GM23338 (cell line): ENCODE measurements at regions not wholly inside any gene's neighbourhood (a gene's known extent, or its start where the extent isn't known, plus 50 kb on each side); places are given as distances from the start of the nearest gene placed in this dataset.

Source experiments
- ATAC-seq: fragments of 200-7000 bp; cut with Tn5 transposase; 3 replicates; pipeline ENCODE4 v1.9.1; 2020
- DNase-seq: peaks from one replicate; pipeline ENCODE4 v3.0.0-alpha.2; 2015; ENCODE audit warnings: low spot score
- H2AFZ ChIP-seq: fragments of 200-600 bp; sonication (generic); 2 replicates; pipeline ENCODE4 v1.8.0; 2016; ENCODE audit warnings: antibody characterized with exemption, mild to moderate bottlenecking, moderate library complexity
- H3F3A ChIP-seq: fragments of 200-600 bp; sonication (generic); replicated peaks from 2 replicates; pipeline ENCODE4 v1.8.0; 2017; ENCODE audit warnings: antibody characterized with exemption, mixed run types, low read depth
- H3K27ac ChIP-seq: fragments of 200-600 bp; sonication (generic); 2 replicates; pipeline ENCODE4 v1.6.1; 2016; ENCODE audit warnings: low read depth
- H3K27me3 ChIP-seq: fragments of 200-600 bp; sonication (generic); 2 replicates; pipeline ENCODE4 v1.8.0; 2016; ENCODE audit warnings: mild to moderate bottlenecking, mixed run types, moderate library complexity; ENCODE audit not compliant: insufficient read depth
- H3K36me3 ChIP-seq: fragments of 200-600 bp; sonication (generic); 2 replicates; pipeline ENCODE4 v1.8.0; 2016; ENCODE audit warnings: mild to moderate bottlenecking; ENCODE audit not compliant: insufficient read depth
- H3K4me1 ChIP-seq: fragments of 200-600 bp; sonication (generic); 2 replicates; pipeline ENCODE4 v1.8.0; 2016; ENCODE audit warnings: mild to moderate bottlenecking, moderate library complexity; ENCODE audit not compliant: insufficient read depth
- H3K4me2 ChIP-seq: fragments of 200-600 bp; sonication (generic); 2 replicates; pipeline ENCODE4 v1.7.1; 2017; ENCODE audit warnings: mixed run types
- H3K4me3 ChIP-seq: fragments of 200-600 bp; sonication (generic); 2 replicates; pipeline ENCODE4 v1.6.1; 2016; ENCODE audit warnings: mixed run types
- H3K79me2 ChIP-seq: fragments of 200-600 bp; sonication (generic); replicated peaks from 2 replicates; pipeline ENCODE4 v1.8.0; 2017; ENCODE audit warnings: mild to moderate bottlenecking; ENCODE audit not compliant: insufficient read depth
- H3K9me2 ChIP-seq: fragments of 200-600 bp; sonication (generic); 2 replicates; pipeline ENCODE4 v1.8.0; 2017; ENCODE audit not compliant: insufficient read depth
- H4K20me1 ChIP-seq: fragments of 200-600 bp; sonication (generic); replicated peaks from 2 replicates; pipeline ENCODE4 v1.8.0; 2017; ENCODE audit warnings: mild to moderate bottlenecking; ENCODE audit not compliant: insufficient read depth
- H3K27ac Mint-ChIP-seq: 2 replicates; pipeline ENCODE4 v1.8.0; 2020; ENCODE audit warnings: inconsistent platforms, mild to moderate bottlenecking, moderate library complexity, mixed read lengths
- H3K27me3 Mint-ChIP-seq: 3 replicates; pipeline ENCODE4 v1.8.0; 2022; ENCODE audit warnings: low read depth, mild to moderate bottlenecking, moderate library complexity, mixed read lengths, inconsistent platforms; ENCODE audit not compliant: insufficient read depth, poor library complexity
- H3K36me3 Mint-ChIP-seq: 3 replicates; pipeline ENCODE4 v1.8.0; 2021; ENCODE audit warnings: low read depth, mild to moderate bottlenecking, inconsistent platforms, moderate library complexity, mixed read lengths
- H3K4me1 Mint-ChIP-seq: 3 replicates; pipeline ENCODE4 v1.8.0; 2020; ENCODE audit warnings: mild to moderate bottlenecking, inconsistent platforms, mixed read lengths
- H3K4me3 Mint-ChIP-seq: 3 replicates; pipeline ENCODE4 v1.8.0; 2021; ENCODE audit warnings: moderate library complexity, mild to moderate bottlenecking, inconsistent platforms, mixed read lengths
- H3K9me3 Mint-ChIP-seq: 3 replicates; pipeline ENCODE4 v1.8.0; 2020; ENCODE audit warnings: moderate library complexity, mild to moderate bottlenecking, inconsistent platforms, mixed read lengths
- CREB1 ChIP-seq: fragments of 250-450 bp; sonication (Bioruptor Pico); IDR thresholded peaks from 2 replicates; pipeline ENCODE4 v1.5.0; 2020; ENCODE audit warnings: low read depth, mild to moderate bottlenecking, moderate library complexity
- CTCF ChIP-seq, 2 experiments: fragments of 200-600 bp in 1 of 2; sonication (generic) in 1 of 2; conservative IDR thresholded peaks; 2 replicates each; pipeline versions ENCODE4 v1.5.1 to v1.6.1; 2016 to 2017; ENCODE audit warnings: antibody characterized with exemption in 2 of 2, low read depth in 2 of 2, mild to moderate bottlenecking in 2 of 2, moderate library complexity in 1 of 2
- ETS1 ChIP-seq: IDR thresholded peaks from 2 replicates; pipeline ENCODE4 v1.6.1; 2016; ENCODE audit warnings: antibody characterized with exemption
- EZH2 ChIP-seq: fragments of 200-600 bp; sonication (generic); IDR thresholded peaks from one replicate; pipeline ENCODE4 v1.8.0; 2017; ENCODE audit warnings: antibody characterized with exemption, mild to moderate bottlenecking, low read depth; ENCODE audit not compliant: unreplicated experiment
- EZH2phosphoT487 ChIP-seq: fragments of 200-600 bp; sonication (generic); IDR thresholded peaks from one replicate; pipeline ENCODE4 v1.8.1; 2018; ENCODE audit warnings: antibody characterized with exemption; ENCODE audit not compliant: unreplicated experiment
- JUNB ChIP-seq: IDR thresholded peaks from one replicate; pipeline ENCODE4 v1.6.1; 2016; ENCODE audit warnings: antibody characterized with exemption; ENCODE audit not compliant: unreplicated experiment
- NANOG ChIP-seq: IDR thresholded peaks from 2 replicates; pipeline ENCODE4 v1.6.1; 2016; ENCODE audit warnings: antibody characterized with exemption, borderline replicate concordance
- POLR2AphosphoS5 ChIP-seq: IDR thresholded peaks from 2 replicates; pipeline ENCODE4 v1.6.1; 2016; ENCODE audit warnings: antibody characterized with exemption, low read depth
- REST ChIP-seq: IDR thresholded peaks from one replicate; pipeline ENCODE4 v1.6.1; 2018; ENCODE audit warnings: antibody characterized with exemption; ENCODE audit not compliant: unreplicated experiment
- STAT1 ChIP-seq: IDR thresholded peaks from one replicate; pipeline ENCODE4 v1.6.1; 2016; ENCODE audit warnings: antibody characterized with exemption; ENCODE audit not compliant: unreplicated experiment
- ZNF114 ChIP-seq: fragments of 250-450 bp; sonication (Bioruptor Pico); IDR thresholded peaks from 2 replicates; pipeline ENCODE4 v1.5.0; 2020; ENCODE audit warnings: mild to moderate bottlenecking, moderate library complexity
- ZNF331 ChIP-seq: fragments of 250-450 bp; sonication (Bioruptor Pico); IDR thresholded peaks from 2 replicates; pipeline ENCODE4 v1.5.0; 2020; ENCODE audit warnings: low read depth, mild to moderate bottlenecking, moderate library complexity
- ZNF462 ChIP-seq: fragments of 250-450 bp; sonication (Bioruptor Pico); IDR thresholded peaks from 2 replicates; pipeline ENCODE4 v1.5.0; 2020; ENCODE audit warnings: mild to moderate bottlenecking, moderate library complexity

- TF ChIP-seq ZNF331 (CRISPR knock-in tag) (no peak), CREB1 (CRISPR knock-in tag) (no peak)
Measured at GRCh38 chr10:80988755-80989154, 451.1 kb downstream of the SH2D4B start (continued).

GRCh38 chr10:80996615-80997193 is 459.0 kb downstream of the SH2D4B start:
- no peaks in the 10 kb centered on the region for H4K20me1 ChIP-seq
- Mint-ChIP-seq H3K9me3 (peaks cover 4% of the 10 kb centered on the region; the same call in 2 of the 3 replicates), H3K27me3 (peaks cover 8% of the 10 kb centered on the region), H3K36me3 (no peaks in the 10 kb centered on the region), H3K4me1 (no peaks in the 10 kb centered on the region), H3K27ac (no peak overlapping the region), H3K4me3 (no peak overlapping the region)
- H3F3A ChIP-seq = no peaks in the 10 kb centered on the region
- H3K36me3 ChIP-seq = no peaks in the 10 kb centered on the region; the same call in 1 of the 2 replicates
- H3K4me2 ChIP-seq = no peak overlapping the region
- DNase-seq (no peak), ATAC-seq (no peak)
- no peak for TF ChIP-seq EZH2phosphoT487
- TF ChIP-seq ZNF331 (CRISPR knock-in tag) = no peak
- no peak for TF ChIP-seq STAT1
- no peak for TF ChIP-seq ETS1
- TF ChIP-seq ZNF462 (CRISPR knock-in tag) = no peak
- TF ChIP-seq ZNF114 (CRISPR knock-in tag) = no peak
- TF ChIP-seq JUNB = no peak
- TF ChIP-seq EZH2 = no peak
- TF ChIP-seq CTCF (conservative IDR thresholded peaks at IDR 0.05; ENCODE audit: low read depth in 2 of 2) = no peak
- TF ChIP-seq POLR2AphosphoS5 = no peak
- TF ChIP-seq NANOG = no peak
- no peak for TF ChIP-seq CREB1 (CRISPR knock-in tag)
- TF ChIP-seq REST = no peak
- no peaks in the 10 kb centered on the region for H3K79me2 ChIP-seq
- no peak overlapping the region for H3K27ac ChIP-seq
- H3K27me3 ChIP-seq = no peaks in the 10 kb centered on the region
- H2AFZ ChIP-seq = no peak overlapping the region
- H3K4me3 ChIP-seq = no peak overlapping the region
- H3K4me1 ChIP-seq = no peaks in the 10 kb centered on the region
- no peaks in the 10 kb centered on the region for H3K9me2 ChIP-seq
